ENCODE measurements at regions not wholly inside any gene's neighbourhood (a gene's known extent, or its start where the extent isn't known, plus 50 kb on each side); places are given as distances from the start of the nearest gene placed in this dataset.

DNA sequence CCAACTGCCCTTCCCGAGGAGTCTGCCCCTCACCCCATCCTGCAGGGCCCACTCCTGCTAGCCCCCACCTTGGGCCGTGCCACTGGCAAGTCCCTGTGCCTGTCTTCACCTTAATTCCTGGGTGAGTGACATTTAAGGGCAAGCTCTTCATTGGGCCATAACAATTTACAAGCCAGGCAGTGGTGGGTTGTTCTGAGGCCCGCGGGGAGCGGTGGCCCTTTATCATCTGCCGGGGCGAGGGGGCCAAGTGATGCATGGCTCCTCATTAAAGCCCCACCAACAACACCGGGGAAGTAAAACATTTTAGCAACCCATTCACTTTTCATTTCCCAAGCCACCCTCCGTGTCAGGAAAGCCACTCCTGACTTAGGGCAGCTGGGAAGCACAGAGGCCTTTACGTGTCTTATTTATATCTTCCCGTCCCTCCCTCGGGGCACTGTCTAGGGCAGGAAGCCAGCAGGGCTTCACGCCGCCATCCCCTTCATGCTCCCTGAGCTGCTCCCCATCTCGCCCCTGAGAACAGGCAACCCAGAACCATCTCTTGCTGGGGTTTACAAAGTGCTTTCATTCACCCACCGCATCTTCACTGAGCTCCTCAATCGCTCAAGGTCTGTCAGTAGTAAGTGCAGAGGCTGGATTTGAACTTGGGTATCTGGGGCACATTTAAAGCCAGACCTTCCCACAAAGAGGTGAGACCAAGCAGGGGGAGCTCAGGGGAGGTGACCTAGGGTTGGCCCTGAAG lies 55.5 kb upstream of the CCDC167 start:
- DNase-seq, result no peak

DNA sequence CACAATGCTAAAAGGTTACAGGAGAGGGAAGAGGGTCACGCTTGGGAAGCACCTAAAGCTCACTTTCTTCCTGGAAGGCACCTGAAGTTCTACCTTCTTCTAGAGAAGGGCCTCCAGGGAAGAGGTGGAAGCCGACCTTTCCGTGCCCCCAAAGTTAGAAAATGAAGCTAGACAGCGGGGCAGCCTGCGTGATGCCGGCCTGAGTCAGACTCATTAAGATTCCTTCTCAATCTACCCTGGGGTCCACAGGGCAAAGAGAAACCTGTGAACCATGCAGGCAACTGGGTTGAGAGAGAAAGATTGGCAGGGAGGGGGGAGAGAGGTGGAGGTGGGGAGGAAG lies 54.8 kb upstream of the CCDC167 start:
- DNase-seq, result no peak

DNA sequence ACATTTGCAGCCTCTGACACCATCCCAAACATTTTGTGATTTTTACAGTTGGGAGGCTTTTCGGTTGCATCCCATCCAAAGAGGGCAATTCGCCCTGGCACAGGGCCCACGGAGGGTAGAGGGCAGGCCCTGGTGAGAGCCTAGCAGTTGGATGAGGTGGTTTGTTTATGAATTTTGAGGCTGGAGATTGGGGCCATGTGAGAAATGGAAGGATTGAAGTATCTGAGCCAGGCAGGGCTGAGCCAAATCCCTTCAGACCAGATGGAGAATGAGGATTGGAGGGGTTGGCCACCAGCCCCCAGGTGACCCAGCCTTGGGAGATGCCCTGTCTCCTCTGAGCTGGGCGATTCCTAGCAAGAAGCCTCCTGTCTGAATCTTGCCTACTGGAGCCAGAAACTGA lies 52.6 kb upstream of the CCDC167 start:
- peak; percentile 78 for DNase-seq

DNA sequence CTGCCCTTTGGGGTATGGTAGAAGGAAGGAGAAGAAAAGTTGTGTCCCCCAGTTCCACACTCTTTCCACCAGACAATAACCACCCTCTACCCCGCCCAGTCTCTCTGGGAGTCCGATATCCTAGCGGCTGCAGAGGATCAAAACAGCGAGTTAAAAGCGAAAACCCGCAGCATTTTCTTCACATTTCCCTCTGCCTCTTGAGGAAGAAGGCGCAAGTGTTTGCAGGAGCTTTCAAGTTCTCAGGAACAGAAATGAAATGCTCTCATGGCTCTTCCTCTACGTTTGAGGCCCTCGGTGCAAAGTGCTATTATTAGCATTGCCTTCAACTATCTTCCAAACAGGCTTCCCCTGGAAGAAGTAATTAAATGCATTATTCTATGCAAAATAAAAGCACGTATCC lies 52.2 kb upstream of the CCDC167 start:
- DNase-seq, result no peak

DNA sequence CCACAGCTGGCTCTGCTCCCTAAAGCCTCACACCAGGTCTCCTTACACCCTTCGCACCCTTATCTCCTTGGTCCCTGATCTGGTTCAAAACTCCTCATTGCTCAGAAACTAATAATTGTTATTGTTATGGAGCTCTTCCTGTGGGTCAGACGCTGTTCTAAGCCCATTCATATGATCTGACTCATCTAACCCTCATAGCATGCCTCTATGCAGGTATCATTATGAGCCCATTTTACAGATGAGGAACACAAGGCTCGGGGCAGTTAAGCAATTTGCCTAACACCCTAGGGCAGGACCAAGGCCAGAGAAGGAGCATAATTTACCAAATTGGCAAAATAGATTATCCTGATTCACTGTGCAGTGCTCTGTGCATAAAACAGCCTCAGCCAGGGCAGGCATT lies 51.8 kb upstream of the CCDC167 start:
- DNase-seq, result no peak

DNA sequence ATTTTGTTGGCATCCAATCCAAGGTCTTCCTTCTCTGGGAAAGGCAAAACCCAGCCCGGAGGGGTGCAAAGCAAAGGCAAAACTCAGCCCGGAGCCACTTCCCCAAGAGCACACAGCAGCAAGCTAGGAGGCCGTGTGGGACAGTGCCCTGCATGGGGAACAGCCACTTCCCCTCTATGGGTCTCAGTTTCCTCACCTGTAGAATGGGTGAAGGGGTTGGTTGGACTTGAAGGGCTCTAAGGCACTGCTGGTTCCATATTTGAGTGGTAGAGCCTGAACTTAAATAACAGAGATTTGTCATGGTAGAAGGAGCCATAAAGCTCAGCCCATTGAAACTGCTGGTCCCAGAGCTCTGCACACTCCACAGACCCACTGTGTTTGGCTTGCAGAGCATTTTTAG lies 51.3 kb upstream of the CCDC167 start:
- no peak for DNase-seq

DNA sequence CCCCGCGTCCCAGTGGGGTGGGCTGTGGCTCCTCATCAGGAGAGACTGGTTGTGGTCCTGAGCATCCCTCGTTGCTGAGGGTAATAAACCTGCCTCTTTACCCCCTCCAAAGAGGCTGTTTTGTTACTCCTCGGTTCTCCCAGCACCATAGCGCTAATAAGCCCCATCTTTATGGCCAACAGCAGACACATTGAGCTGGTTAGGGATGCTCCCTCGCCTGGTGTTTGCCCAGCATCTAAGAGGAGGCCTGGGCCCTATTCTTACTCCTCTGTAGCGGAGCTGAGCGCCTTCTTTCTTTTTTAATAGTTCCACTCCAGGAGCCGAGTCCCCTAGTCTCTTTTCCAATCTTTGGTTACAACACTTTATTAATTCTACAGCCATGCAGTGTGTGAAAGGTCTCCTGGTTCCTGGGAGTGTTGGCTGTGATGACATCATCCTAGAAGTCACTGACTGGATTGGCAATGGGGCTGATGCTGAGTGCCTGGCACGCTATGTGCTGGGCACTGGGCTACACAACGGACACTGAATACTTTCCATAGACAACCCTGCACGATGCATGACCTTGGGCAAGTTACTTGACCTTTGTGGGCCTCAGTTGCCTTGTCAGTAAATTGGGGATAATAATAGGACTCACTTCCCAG lies 50.6 kb upstream of the CCDC167 start:
- no peak for DNase-seq

DNA sequence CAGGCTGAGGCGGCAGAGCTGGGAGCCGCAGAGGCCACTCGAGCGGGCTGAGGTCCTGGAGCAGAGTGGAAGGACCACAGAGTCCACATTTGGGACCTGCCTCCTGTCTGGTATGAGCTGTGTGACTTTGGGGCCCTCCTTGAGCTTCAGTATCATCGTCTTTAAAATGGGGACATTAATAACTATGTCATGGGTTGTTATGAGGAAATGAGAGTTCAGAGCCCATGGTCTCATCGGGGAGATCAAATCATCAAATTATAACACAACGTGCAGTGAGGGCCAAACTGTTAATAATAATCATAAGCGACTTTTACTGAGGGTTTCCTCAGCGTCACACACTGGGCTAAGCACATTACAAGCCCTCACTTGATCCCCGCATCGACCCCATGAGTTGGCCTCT lies 49.9 kb upstream of the CCDC167 start:
- DNase-seq, result no peak

Measured in NCI-H82 (cell line).